ENCODE measurements at regions not wholly inside any gene's neighbourhood (a gene's known extent, or its start where the extent isn't known, plus 50 kb on each side); places are given as distances from the start of the nearest gene placed in this dataset.

GRCh38 chr3:120502116-120502515 lies 51.3 kb upstream of the FSTL1 start:
- Histone ChIP-seq H3K4me3 (no peak overlapping the region), H3K27ac (no peak overlapping the region), H3K9me3 (no peaks in the 10 kb centered on the region), H3K36me3 (no peaks in the 10 kb centered on the region), H3K27me3 (no peaks in the 10 kb centered on the region), H3K4me1 (peaks cover 10 to 33% (median 13%) of the 10 kb centered on the region in 4 donors)
- in situ Hi-C loops (cut with MboI; ENCODE audit: low pct_ligation_motif_present in 1 of 4, low pct_unique_long_range_greater_than_20kb in 1 of 4, low sequenced_read_pairs in 3 of 4), result no loop called here
- WGBS, 2 donors (ENCODE audit: low coverage in 1 of 2), result 90 to 91% methylated on average over 6 to 8 of the region's 8 CpGs
- TF ChIP-seq EP300 (IDR thresholded peaks at IDR 0.05; ENCODE audit: low read depth) (no peak), POLR2A (IDR thresholded peaks at IDR 0.05) (no peak), CTCF (IDR thresholded peaks at IDR 0.05) (no peak), POLR2AphosphoS5 (IDR thresholded peaks at IDR 0.05) (no peak)
- intact Hi-C loops (cut with DNase I; ENCODE audit: low total_unique reads), result loop anchor here (10.0 kb wide), 1 partner anchor 47 kb away; the partner anchor contains the start of gene FSTL1
- no peak for DNase-seq

All from transverse colon (tissue), 4 donors.